Activated CD4-positive, alpha-beta T cell treated with anti-CD3 and anti-CD28 coated beads for 36 hours (primary cell): ENCODE measurements at regions not wholly inside any gene's neighbourhood (a gene's known extent, or its start where the extent isn't known, plus 50 kb on each side); places are given as distances from the start of the nearest gene placed in this dataset.

Experiments used
- ATAC-seq: fragments of 200-7000 bp; cut with Tn5 transposase; one replicate; pipeline ENCODE4 v1.10.0; 2021; ENCODE audit warnings: mild to moderate bottlenecking, moderate library complexity
- CTCF ChIA-PET: fragments of 350-600 bp; sonication (Branson Sonifier 250); formaldehyde crosslinking; loops from one replicate; lab custom pipeline; 2021; ENCODE audit warnings: antibody characterized with exemption; lab: Charles Lee
- POLR2A ChIA-PET: fragments of 350-600 bp; sonication (Branson Sonifier 250); formaldehyde crosslinking; loops from one replicate; lab custom pipeline; 2021; ENCODE audit warnings: antibody characterized with exemption, inconsistent platforms; lab: Charles Lee
- DNase-seq: peaks from one replicate; pipeline ENCODE4 v3.0.0-alpha.2; 2020
- H3K27ac Mint-ChIP-seq: one replicate; pipeline ENCODE4 v1.8.0; 2021; ENCODE audit warnings: mixed read lengths
- H3K27me3 Mint-ChIP-seq: one replicate; pipeline ENCODE4 v1.8.0; 2021; ENCODE audit warnings: mixed read lengths
- H3K36me3 Mint-ChIP-seq: one replicate; pipeline ENCODE4 v1.8.0; 2021; ENCODE audit warnings: low read depth, mixed read lengths
- H3K4me1 Mint-ChIP-seq: one replicate; pipeline ENCODE4 v1.8.0; 2021; ENCODE audit warnings: mixed read lengths
- H3K4me3 Mint-ChIP-seq: one replicate; pipeline ENCODE4 v1.8.0; 2021; ENCODE audit warnings: mild to moderate bottlenecking, moderate library complexity, mixed read lengths
- H3K9me3 Mint-ChIP-seq: one replicate; pipeline ENCODE4 v1.8.0; 2021; ENCODE audit warnings: low read depth, mixed read lengths
- intact Hi-C, 2 experiments: fragments of 100-400 bp; cut with DNase I in 1 of 2; cut with micrococcal nuclease in 1 of 2; formaldehyde crosslinking; loops; one replicate each; pipeline versions ENCODE4 v1.14.2 to v1.15.1; 2022 to 2024; cut with DNase I, micrococcal nuclease

DNA sequence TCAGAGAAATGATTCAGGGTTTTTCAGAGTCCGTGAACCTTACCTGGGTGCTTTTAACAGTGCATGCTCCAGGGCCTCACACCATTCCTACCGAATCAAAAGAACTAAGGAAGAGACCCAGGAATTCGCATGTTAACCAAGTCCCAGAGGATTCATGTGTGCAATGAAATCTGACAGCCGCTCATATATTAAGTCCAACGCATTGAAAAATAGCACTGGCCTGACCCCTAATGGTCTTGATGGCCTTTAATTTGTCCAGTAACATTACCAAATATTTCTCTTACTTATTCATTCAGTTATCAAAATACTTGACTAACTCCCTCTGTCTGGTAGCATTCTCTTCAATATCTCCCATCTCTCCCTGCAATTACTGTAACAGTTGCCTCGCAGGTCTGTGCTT, 55.0 kb upstream of the MARCHF11 start:
- Mint-ChIP-seq H3K4me1 (no peaks in the 10 kb centered on the region), H3K9me3 (peaks cover 7% of the 10 kb centered on the region), H3K36me3 (no peaks in the 10 kb centered on the region), H3K4me3 (no peak overlapping the region), H3K27me3 (no peaks in the 10 kb centered on the region), H3K27ac (no peak overlapping the region)
- CTCF ChIA-PET, result no interaction called here
- DNase-seq (no peak), ATAC-seq (no peak)
- intact Hi-C loops, result no loop called here
- POLR2A ChIA-PET, result no interaction called here

GRCh38 chr5:16233730-16234129, 54.1 kb upstream of the MARCHF11 start:
- no peaks in the 10 kb centered on the region for H3K4me1 Mint-ChIP-seq
- H3K27me3 Mint-ChIP-seq, result no peaks in the 10 kb centered on the region
- CTCF ChIA-PET, result no interaction called here
- intact Hi-C loops, result no loop called here
- no peak overlapping the region for H3K27ac Mint-ChIP-seq
- H3K9me3 Mint-ChIP-seq, result peaks cover 7% of the 10 kb centered on the region
- no peak overlapping the region for H3K4me3 Mint-ChIP-seq
- H3K36me3 Mint-ChIP-seq, result no peaks in the 10 kb centered on the region
- POLR2A ChIA-PET, result no interaction called here
- no peak for DNase-seq
- no peak for ATAC-seq

DNA sequence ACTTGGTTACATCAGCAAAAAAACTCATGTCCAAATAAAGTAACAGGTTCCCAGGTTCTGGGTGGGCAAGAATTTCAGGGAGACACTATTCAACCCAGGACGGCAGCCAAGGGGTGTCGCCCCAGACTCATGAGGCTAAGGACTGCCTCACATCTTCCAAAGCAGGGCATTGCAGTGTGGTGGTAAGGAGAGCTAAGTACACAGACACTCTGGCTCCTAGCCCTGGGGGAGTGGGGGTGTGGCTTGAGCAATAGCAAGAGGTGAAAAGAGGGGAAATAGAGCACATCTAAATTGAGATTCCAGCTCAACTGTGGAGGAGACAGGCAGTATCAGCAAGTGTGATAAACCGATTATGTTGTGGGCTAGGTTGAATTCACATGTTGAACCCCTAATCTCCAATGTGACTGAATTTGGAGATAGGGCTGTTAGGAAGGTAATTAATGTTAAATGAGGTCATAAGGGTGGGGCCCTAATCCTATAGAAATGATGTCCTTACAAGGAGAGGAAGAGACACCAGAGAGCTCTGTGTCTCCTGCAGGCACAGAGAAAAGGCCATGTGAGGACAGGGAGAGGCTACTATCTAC, 49.9 kb upstream of the MARCHF11 start:
- intact Hi-C loops, result no loop called here
- no peaks in the 10 kb centered on the region for H3K4me1 Mint-ChIP-seq
- no peak for ATAC-seq
- H3K27ac Mint-ChIP-seq, result no peak overlapping the region
- no peak overlapping the region for H3K4me3 Mint-ChIP-seq
- H3K36me3 Mint-ChIP-seq, result no peaks in the 10 kb centered on the region
- H3K9me3 Mint-ChIP-seq, result no peaks in the 10 kb centered on the region
- DNase-seq, result no peak
- POLR2A ChIA-PET, result no interaction called here
- no peaks in the 10 kb centered on the region for H3K27me3 Mint-ChIP-seq
- CTCF ChIA-PET, result interaction anchor here (0.6 kb wide), 1 partner anchor 118 kb away, joined by 3 read pairs; no protein-coding TSS in a partner anchor
